Endothelial cell of umbilical vein (primary cell): ENCODE measurements at regions not wholly inside any gene's neighbourhood (a gene's known extent, or its start where the extent isn't known, plus 50 kb on each side); places are given as distances from the start of the nearest gene placed in this dataset.

Experiments used
- BruUV-seq: library from RNA; stranded (reverse); fragments of 400-500 nt; replicated peaks from 2 replicates; lab custom pipeline; 2021; lab: Mats Ljungman, UMichigan
- CTCF ChIA-PET: fragments of 300-600, 350-600 bp; sonication (Branson Sonifier 250); formaldehyde crosslinking; loops from one replicate; lab custom pipeline; 2021; ENCODE audit warnings: antibody characterized with exemption, inconsistent platforms; lab: Charles Lee
- POLR2A ChIA-PET: fragments of 300-600, 350-600 bp; sonication (Branson Sonifier 250); formaldehyde crosslinking; loops from one replicate; lab custom pipeline; 2021; ENCODE audit warnings: antibody characterized with exemption, inconsistent platforms; lab: Charles Lee
- DNase-seq: peaks from one replicate; pipeline ENCODE4 v3.0.0-alpha.2; 2011; ENCODE audit warnings: low read depth, low spot score
- FAIRE-seq: peaks from 2 replicates; lab custom pipeline; 2011; peaks lifted over from hg19 to GRCh38; lab: Jason Lieb, UNC
- H2AFZ ChIP-seq: 2 replicates; pipeline ENCODE4 v1.6.0; 2012; ENCODE audit warnings: low read depth, low read length, control low read depth, inconsistent platforms
- H3K27ac ChIP-seq: 2 replicates; pipeline ENCODE4 v1.5.1; 2011; ENCODE audit warnings: low read depth, mild to moderate bottlenecking, control low read depth, low read length, moderate library complexity; ENCODE audit not compliant: insufficient read depth
- H3K27me3 ChIP-seq, 2 experiments: 2 replicates each; pipeline versions ENCODE4 v1.6.0 to v1.6.1; 2011; ENCODE audit warnings: low read length in 2 of 2, mixed read lengths in 1 of 2; ENCODE audit not compliant: control insufficient read depth in 2 of 2, insufficient read depth in 2 of 2
- H3K36me3 ChIP-seq, 2 experiments: 2 replicates in 1 of 2; 3 replicates in 1 of 2; pipeline ENCODE4 v1.5.1; 2011; ENCODE audit warnings: low read length in 2 of 2, mild to moderate bottlenecking in 1 of 2, moderate library complexity in 1 of 2; ENCODE audit not compliant: control insufficient read depth in 2 of 2, insufficient read depth in 2 of 2; ENCODE audit errors: extremely low read depth in 1 of 2
- H3K4me1 ChIP-seq: 3 replicates; pipeline ENCODE4 v1.5.1; 2011; ENCODE audit warnings: mild to moderate bottlenecking, low read length; ENCODE audit not compliant: control insufficient read depth, insufficient read depth; ENCODE audit errors: extremely low read depth
- H3K4me2 ChIP-seq: 2 replicates; pipeline ENCODE4 v1.6.1; 2011; ENCODE audit warnings: low read length, control low read depth, mixed read lengths; ENCODE audit not compliant: insufficient read depth
- H3K4me3 ChIP-seq, 3 experiments: fragments of 200-600 bp in 1 of 3; sonication (generic), shearing (Covaris generic) in 1 of 3; replicated peaks in 1 of 3; 2 replicates each; pipeline ENCODE4 v1.5.1; 2011 to 2016; ENCODE audit warnings: control low read depth in 3 of 3, low read length in 3 of 3, mild to moderate bottlenecking in 2 of 3, inconsistent platforms in 1 of 3, low read depth in 1 of 3, moderate library complexity in 1 of 3; ENCODE audit not compliant: insufficient read depth in 1 of 3
- H3K79me2 ChIP-seq: 2 replicates; pipeline ENCODE4 v1.6.0; 2012; ENCODE audit warnings: low read length, inconsistent platforms; ENCODE audit not compliant: control insufficient read depth, insufficient read depth
- H3K9ac ChIP-seq: replicated peaks from 2 replicates; pipeline ENCODE3; 2011; ENCODE audit warnings: low read length, control low read depth; ENCODE audit not compliant: insufficient read depth; ENCODE audit errors: extremely low read depth
- H3K9me1 ChIP-seq: replicated peaks from 3 replicates; pipeline ENCODE4 v1.6.0; 2011; ENCODE audit warnings: mild to moderate bottlenecking, low read length; ENCODE audit not compliant: control insufficient read depth, insufficient read depth; ENCODE audit errors: extremely low read depth
- H3K9me3 ChIP-seq: replicated peaks from 2 replicates; pipeline ENCODE4 v1.5.1; 2012; ENCODE audit warnings: low read length, inconsistent platforms; ENCODE audit not compliant: control insufficient read depth, insufficient read depth
- H4K20me1 ChIP-seq: replicated peaks from 2 replicates; pipeline ENCODE3; 2011; ENCODE audit warnings: mild to moderate bottlenecking, low read length; ENCODE audit not compliant: control insufficient read depth, insufficient read depth; ENCODE audit errors: extremely low read depth
- CTCF ChIP-seq, 2 donors: IDR thresholded peaks; 1 replicate in 1 of 2; 2 replicates in 1 of 2; pipeline ENCODE4 v1.5.1; 2011; ENCODE audit warnings: low read length in 2 of 2, mild to moderate bottlenecking in 2 of 2, moderate library complexity in 2 of 2, control low read depth in 1 of 2, inconsistent platforms in 1 of 2, low read depth in 1 of 2; ENCODE audit not compliant: insufficient read depth in 1 of 2; ENCODE audit errors: extremely low read depth in 1 of 2
- EZH2 ChIP-seq: IDR thresholded peaks from 2 replicates; pipeline ENCODE4 v1.6.1; 2012; ENCODE audit warnings: borderline replicate concordance, low read depth, mild to moderate bottlenecking, moderate library complexity, low read length, inconsistent platforms; ENCODE audit not compliant: severe bottlenecking
- FOS ChIP-seq: IDR thresholded peaks from 2 replicates; pipeline ENCODE4 v1.6.1; 2011; ENCODE audit warnings: mild to moderate bottlenecking, low read length, moderate library complexity, borderline replicate concordance; ENCODE audit not compliant: insufficient read depth
- GATA2 ChIP-seq: IDR thresholded peaks from 2 replicates; pipeline ENCODE4 v1.7.0; 2011; ENCODE audit warnings: low read depth, mild to moderate bottlenecking, moderate library complexity, mixed read lengths, low read length; ENCODE audit not compliant: insufficient read length, insufficient read depth
- JUN ChIP-seq: IDR thresholded peaks from 2 replicates; pipeline ENCODE4 v1.6.1; 2011; ENCODE audit warnings: borderline replicate concordance, low read depth; ENCODE audit not compliant: insufficient read length, insufficient read depth
- MAX ChIP-seq: IDR thresholded peaks from 2 replicates; pipeline ENCODE4 v1.6.1; 2011; ENCODE audit not compliant: insufficient read depth, insufficient read length
- MYC ChIP-seq: IDR thresholded peaks from one replicate; pipeline ENCODE4 v1.6.1; 2011; ENCODE audit warnings: mild to moderate bottlenecking, low read depth, low read length
- POLR2A ChIP-seq: IDR thresholded peaks from 2 replicates; pipeline ENCODE4 v1.6.1; 2012; ENCODE audit warnings: low read depth, mild to moderate bottlenecking, control low read depth, low read length
- POLR2AphosphoS5 ChIP-seq: IDR thresholded peaks from 2 replicates; pipeline ENCODE4 v1.6.1; 2012; ENCODE audit warnings: low read depth, mild to moderate bottlenecking, control low read depth, low read length, moderate library complexity; ENCODE audit not compliant: insufficient read depth
- dilution Hi-C: fragments of 300-500 bp; cut with MboI; formaldehyde crosslinking; loops from one replicate; pipeline ENCODE4 v1.15.0; 2019; ENCODE audit warnings: low sequenced_read_pairs; ENCODE audit not compliant: extremely low pct_ligation_motif_present
- intact Hi-C: fragments of 100-400 bp; cut with micrococcal nuclease; formaldehyde crosslinking; loops from one replicate; pipeline ENCODE4 v1.10.0; 2022

GRCh38 chr4:31328932-31329331, 608.8 kb downstream of the PCDH7 start:
- TF ChIP-seq EZH2 (no peak), MYC (no peak), JUN (no peak), CTCF (IDR thresholded peaks at IDR 0.05; ENCODE audit: extremely low read depth in 1 of 2, insufficient read depth in 1 of 2, low read depth in 1 of 2, low read length in 2 of 2) (no peak), POLR2AphosphoS5 (no peak), FOS (no peak), POLR2A (no peak), MAX (no peak), GATA2 (no peak)
- Histone ChIP-seq H3K9me1 (no peaks in the 10 kb centered on the region), H3K9me3 (no peaks in the 10 kb centered on the region), H3K36me3 (no peaks in the 10 kb centered on the region), H3K4me2 (no peak overlapping the region), H2AFZ (no peak overlapping the region), H3K4me1 (no peaks in the 10 kb centered on the region), H3K27me3 (no peaks in the 10 kb centered on the region), H3K9ac (no peak overlapping the region), H4K20me1 (no peaks in the 10 kb centered on the region), H3K27ac (no peak overlapping the region), H3K4me3 (no peak overlapping the region), H3K79me2 (no peaks in the 10 kb centered on the region)
- CTCF ChIA-PET, result interaction anchor here (0.6 to 1.3 kb wide), 3 partner anchors 9 to 251 kb away, joined by 3 to 4 read pairs (median 3); no protein-coding TSS in a partner anchor
- dilution Hi-C loops, result no loop called here
- BruUV-seq, result no TSS peak
- intact Hi-C loops, result no loop called here
- POLR2A ChIA-PET, result no interaction called here
- DNase-seq (no peak), FAIRE-seq (no peak)
